ENCODE measurements at regions not wholly inside any gene's neighbourhood (a gene's known extent, or its start where the extent isn't known, plus 50 kb on each side); places are given as distances from the start of the nearest gene placed in this dataset.

DNA sequence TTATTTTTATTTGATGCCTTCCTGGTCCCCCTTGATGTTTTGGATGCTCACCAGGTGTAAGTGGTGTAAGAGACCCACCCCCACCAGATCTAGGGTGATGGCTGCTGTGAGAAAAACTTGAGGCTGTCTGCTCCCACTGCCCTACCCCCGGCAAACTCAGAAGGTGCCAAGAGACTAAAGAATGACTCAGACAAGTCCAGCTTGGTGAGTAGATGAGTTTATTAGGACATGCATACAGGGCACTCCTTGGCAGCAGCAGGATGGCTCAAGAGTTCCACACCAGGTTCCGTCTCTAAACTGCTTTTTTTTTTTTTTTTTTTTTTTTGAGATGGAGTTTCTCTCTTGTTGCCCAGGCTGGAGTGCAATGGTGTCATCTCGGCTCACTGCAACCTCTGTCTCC is 84.0 kb upstream of the HPF1 start (continued):
- TF ChIP-seq, protein P1, sequence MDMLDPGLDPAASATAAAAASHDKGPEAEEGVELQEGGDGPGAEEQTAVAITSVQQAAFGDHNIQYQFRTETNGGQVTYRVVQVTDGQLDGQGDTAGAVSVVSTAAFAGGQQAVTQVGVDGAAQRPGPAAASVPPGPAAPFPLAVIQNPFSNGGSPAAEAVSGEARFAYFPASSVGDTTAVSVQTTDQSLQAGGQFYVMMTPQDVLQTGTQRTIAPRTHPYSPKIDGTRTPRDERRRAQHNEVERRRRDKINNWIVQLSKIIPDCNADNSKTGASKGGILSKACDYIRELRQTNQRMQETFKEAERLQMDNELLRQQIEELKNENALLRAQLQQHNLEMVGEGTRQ (IDR thresholded peaks at IDR 0.05; ENCODE audit: borderline replicate concordance, low read depth, low read length), result no peak
- TF ChIP-seq SRF (IDR thresholded peaks at IDR 0.05; ENCODE audit: low read depth in 2 of 2, low read length in 2 of 2), result no peak
- no peak for TF ChIP-seq NFXL1 (IDR thresholded peaks at IDR 0.05; ENCODE audit: borderline replicate concordance)
- TF ChIP-seq, protein P2, sequence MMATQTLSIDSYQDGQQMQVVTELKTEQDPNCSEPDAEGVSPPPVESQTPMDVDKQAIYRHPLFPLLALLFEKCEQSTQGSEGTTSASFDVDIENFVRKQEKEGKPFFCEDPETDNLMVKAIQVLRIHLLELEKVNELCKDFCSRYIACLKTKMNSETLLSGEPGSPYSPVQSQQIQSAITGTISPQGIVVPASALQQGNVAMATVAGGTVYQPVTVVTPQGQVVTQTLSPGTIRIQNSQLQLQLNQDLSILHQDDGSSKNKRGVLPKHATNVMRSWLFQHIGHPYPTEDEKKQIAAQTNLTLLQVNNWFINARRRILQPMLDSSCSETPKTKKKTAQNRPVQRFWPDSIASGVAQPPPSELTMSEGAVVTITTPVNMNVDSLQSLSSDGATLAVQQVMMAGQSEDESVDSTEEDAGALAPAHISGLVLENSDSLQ (IDR thresholded peaks at IDR 0.05), result no peak
- no peak for TF ChIP-seq ZNF24 (IDR thresholded peaks at IDR 0.05)
- TF ChIP-seq POLR2AphosphoS2 (IDR thresholded peaks at IDR 0.05; ENCODE audit: low read depth, low read length), result no peak

DNA sequence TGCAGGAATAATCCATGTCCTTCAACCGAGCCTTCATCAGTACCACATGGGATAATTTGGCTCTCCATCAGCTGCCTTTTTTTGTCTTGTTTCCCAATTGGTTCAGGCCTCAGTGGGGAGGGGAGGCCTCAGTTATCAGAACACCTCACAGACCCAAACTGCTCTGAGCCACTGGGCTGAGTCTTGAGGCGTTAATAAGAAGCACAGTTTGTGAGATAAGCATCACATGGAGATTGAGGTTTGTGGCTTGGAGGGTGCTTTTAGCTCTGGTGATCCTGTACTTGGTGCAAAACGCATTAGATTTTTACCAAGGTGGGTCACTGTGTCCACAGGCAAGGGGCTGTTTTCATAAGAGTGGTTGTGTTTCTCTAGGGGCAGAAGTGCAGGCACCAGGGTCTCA is 82.8 kb upstream of the HPF1 start:
- H3K4me2 ChIP-seq (ENCODE audit: control insufficient read depth, insufficient read depth), result no peak overlapping the region
- no peak for FAIRE-seq
- no peak for DNase-seq (ENCODE audit: low read depth, low spot score)
- no peak overlapping the region for H3K9ac ChIP-seq (ENCODE audit: control insufficient read depth, insufficient read depth, low read length)
- ChIA-PET CTCF (no interaction called here), POLR2A (no interaction called here), RAD21 (ENCODE audit: unreplicated experiment) (no interaction called here), SMC1A (ENCODE audit: uncharacterized antibody, unreplicated experiment) (interaction anchor here (0.7 kb wide), 1 partner anchor 30 kb away, joined by 3 read pairs; no protein-coding TSS in a partner anchor)
- BruUV-seq (replicated peaks), result no TSS peak
- H3K27me3 ChIP-seq (replicated peaks in 1 of 2; ENCODE audit: control insufficient read depth in 2 of 2, insufficient read depth in 2 of 2, low read length in 1 of 2), result no peaks in the 10 kb centered on the region
- no peaks in the 10 kb centered on the region for H3K36me3 ChIP-seq (ENCODE audit: control insufficient read depth in 2 of 2, insufficient read depth in 2 of 2, low read length in 1 of 2)
- no peak overlapping the region for H3K27ac ChIP-seq (ENCODE audit: control insufficient read depth, insufficient read depth)
- no peaks in the 10 kb centered on the region for H3K9me3 ChIP-seq (replicated peaks; ENCODE audit: control insufficient read depth, insufficient read depth, low read length)
- WGBS (ENCODE audit: insufficient coverage, insufficient replicate concordance, low lambda C conversion rate, missing lambda C conversion rate), result 0% methylated on average over 3 of the region's 3 CpGs
- ATAC-seq, result no peak
- in situ Hi-C loops (cut with MboI) (no loop called here), intact Hi-C loops (cut with micrococcal nuclease; ENCODE audit: unreplicated experiment) (no loop called here)
- no peak overlapping the region for H3K4me3 ChIP-seq
- no peak for TF ChIP-seq RAD51 (IDR thresholded peaks at IDR 0.05)
- no peak for TF ChIP-seq SMAD5 (IDR thresholded peaks at IDR 0.05; ENCODE audit: low read depth)
- TF ChIP-seq SMARCA5 (IDR thresholded peaks at IDR 0.05), result no peak
- TF ChIP-seq PAX5 (IDR thresholded peaks at IDR 0.05; ENCODE audit: borderline replicate concordance, low read depth, low read length), result no peak
- TF ChIP-seq BACH1 (IDR thresholded peaks at IDR 0.05; ENCODE audit: borderline replicate concordance), result no peak
- no peak for TF ChIP-seq ESRRA (IDR thresholded peaks at IDR 0.05; ENCODE audit: low read length)
- no peak for TF ChIP-seq SMAD1 (IDR thresholded peaks at IDR 0.05; ENCODE audit: low read depth, partially characterized antibody)
- TF ChIP-seq, protein P3, sequence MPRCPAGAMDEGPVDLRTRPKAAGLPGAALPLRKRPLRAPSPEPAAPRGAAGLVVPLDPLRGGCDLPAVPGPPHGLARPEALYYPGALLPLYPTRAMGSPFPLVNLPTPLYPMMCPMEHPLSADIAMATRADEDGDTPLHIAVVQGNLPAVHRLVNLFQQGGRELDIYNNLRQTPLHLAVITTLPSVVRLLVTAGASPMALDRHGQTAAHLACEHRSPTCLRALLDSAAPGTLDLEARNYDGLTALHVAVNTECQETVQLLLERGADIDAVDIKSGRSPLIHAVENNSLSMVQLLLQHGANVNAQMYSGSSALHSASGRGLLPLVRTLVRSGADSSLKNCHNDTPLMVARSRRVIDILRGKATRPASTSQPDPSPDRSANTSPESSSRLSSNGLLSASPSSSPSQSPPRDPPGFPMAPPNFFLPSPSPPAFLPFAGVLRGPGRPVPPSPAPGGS (IDR thresholded peaks at IDR 0.05; ENCODE audit: borderline replicate concordance, insufficient read depth, low read depth, low read length, poor library complexity, severe bottlenecking), result no peak
- no peak for TF ChIP-seq POLR2AphosphoS2 (IDR thresholded peaks at IDR 0.05; ENCODE audit: low read depth, low read length)
- TF ChIP-seq NFYB (IDR thresholded peaks at IDR 0.05; ENCODE audit: insufficient read depth, low read depth, low read length), result no peak
- TF ChIP-seq EGR1 (IDR thresholded peaks at IDR 0.05; ENCODE audit: borderline replicate concordance in 1 of 2, low read depth in 2 of 2, low read length in 2 of 2), result no peak
- TF ChIP-seq ATF7 (IDR thresholded peaks at IDR 0.05; ENCODE audit: low read depth), result no peak
- no peaks in the 10 kb centered on the region for H3K79me2 ChIP-seq (ENCODE audit: control insufficient read depth, insufficient read depth, low read length)
- H2AFZ ChIP-seq (ENCODE audit: control insufficient read depth, low read depth, low read length), result no peak overlapping the region
- H3K4me1 ChIP-seq (ENCODE audit: control insufficient read depth, insufficient read depth, low read length), result no peaks in the 10 kb centered on the region
- H4K20me1 ChIP-seq (ENCODE audit: control insufficient read depth, insufficient read depth), result no peaks in the 10 kb centered on the region

Measured in GM12878 (cell line).